H1 (cell line): ENCODE measurements at regions not wholly inside any gene's neighbourhood (a gene's known extent, or its start where the extent isn't known, plus 50 kb on each side); places are given as distances from the start of the nearest gene placed in this dataset.

Source experiments
- CTCF ChIA-PET: fragments of 300-600 bp; sonication (Branson Sonifier 250); formaldehyde crosslinking; loops from one replicate; lab custom pipeline; 2021; ENCODE audit not compliant: partially characterized antibody; lab: Charles Lee
- POLR2A ChIA-PET: fragments of 300-600 bp; sonication (Branson Sonifier 250); formaldehyde crosslinking; loops from one replicate; lab custom pipeline; 2021; ENCODE audit warnings: inconsistent platforms; ENCODE audit not compliant: partially characterized antibody; lab: Charles Lee
- DNase-seq, 2 experiments: peaks; one replicate each; pipeline versions ENCODE4 v3.0.0 to v3.0.0-alpha.2; 2010 to 2022; ENCODE audit warnings: low spot score in 2 of 2, low read depth in 1 of 2, mixed read lengths in 1 of 2
- FAIRE-seq: peaks from 2 replicates; lab custom pipeline; 2011; peaks lifted over from hg19 to GRCh38; lab: Jason Lieb, UNC
- H2AFZ ChIP-seq: 2 replicates; pipeline ENCODE4 v1.8.1; 2012; ENCODE audit warnings: low read length, inconsistent platforms
- H2AK5ac ChIP-seq: 2 replicates; pipeline ENCODE4 v1.6.1; 2013; ENCODE audit warnings: low read depth, low read length
- H2BK120ac ChIP-seq: replicated peaks from 2 replicates; pipeline ENCODE3; 2013; ENCODE audit warnings: low read depth, low read length, inconsistent platforms
- H2BK12ac ChIP-seq: 2 replicates; pipeline ENCODE4 v1.6.1; 2013; ENCODE audit warnings: low read depth, low read length
- H2BK15ac ChIP-seq: 2 replicates; pipeline ENCODE4 v1.6.1; 2013; ENCODE audit warnings: low read length
- H2BK20ac ChIP-seq: 2 replicates; pipeline ENCODE4 v1.6.1; 2013; ENCODE audit warnings: low read length
- H2BK5ac ChIP-seq: 2 replicates; pipeline ENCODE4 v1.6.1; 2013; ENCODE audit warnings: low read depth, low read length
- H3K14ac ChIP-seq: 2 replicates; pipeline ENCODE4 v1.6.1; 2013; ENCODE audit warnings: inconsistent platforms; ENCODE audit not compliant: insufficient read length
- H3K18ac ChIP-seq: 2 replicates; pipeline ENCODE4 v1.6.1; 2013; ENCODE audit warnings: low read length; ENCODE audit errors: extremely low read depth
- H3K23ac ChIP-seq: 2 replicates; pipeline ENCODE4 v1.6.1; 2013; ENCODE audit warnings: inconsistent platforms; ENCODE audit not compliant: insufficient read length
- H3K23me2 ChIP-seq: 2 replicates; pipeline ENCODE4 v1.6.1; 2013; ENCODE audit warnings: low read depth, low read length
- H3K27ac ChIP-seq: 2 replicates; pipeline ENCODE4 v1.6.1; 2011; ENCODE audit warnings: low read depth, low read length, inconsistent platforms
- H3K27me3 ChIP-seq, 4 experiments: replicated peaks in 1 of 4; 1 replicate in 1 of 4; 2 replicates in 3 of 4; pipeline versions ENCODE4 v1.6.1 to v1.8.1; 2011 to 2013; ENCODE audit warnings: low read length in 3 of 4, mild to moderate bottlenecking in 3 of 4, inconsistent platforms in 2 of 4, mixed read lengths in 2 of 4, moderate library complexity in 1 of 4; ENCODE audit not compliant: control insufficient read depth in 3 of 4, insufficient read depth in 3 of 4; ENCODE audit errors: extremely low read depth in 1 of 4
- H3K36me3 ChIP-seq, 4 experiments: 2 replicates each; pipeline versions ENCODE4 v1.6.1 to v1.8.1; 2011 to 2013; ENCODE audit warnings: mild to moderate bottlenecking in 4 of 4, low read length in 3 of 4, moderate library complexity in 2 of 4, control low read depth in 1 of 4, inconsistent platforms in 1 of 4; ENCODE audit not compliant: insufficient read depth in 4 of 4, control insufficient read depth in 2 of 4
- H3K4ac ChIP-seq: replicated peaks from 2 replicates; pipeline ENCODE3; 2013; ENCODE audit warnings: low read length, low read depth, mixed read lengths, inconsistent platforms; ENCODE audit not compliant: insufficient read length
- H3K4me1 ChIP-seq, 4 experiments: replicated peaks in 1 of 4; 1 replicate in 1 of 4; 2 replicates in 3 of 4; pipeline versions ENCODE4 v1.6.1 to v1.8.1; 2011 to 2013; ENCODE audit warnings: low read length in 3 of 4, inconsistent platforms in 2 of 4, mixed read lengths in 1 of 4; ENCODE audit not compliant: insufficient read depth in 4 of 4, control insufficient read depth in 3 of 4
- H3K4me2 ChIP-seq, 2 experiments: 2 replicates each; pipeline versions ENCODE4 v1.6.1 to v1.8.1; 2011 to 2013; ENCODE audit warnings: low read depth in 2 of 2, low read length in 2 of 2, control low read depth in 1 of 2, inconsistent platforms in 1 of 2, mild to moderate bottlenecking in 1 of 2; ENCODE audit not compliant: insufficient read depth in 1 of 2
- H3K4me3 ChIP-seq, 4 experiments: fragments of 200-600, 300-600 bp in 1 of 4; sonication (generic), shearing (Covaris generic), sonication (Bioruptor Twin) in 1 of 4; 2 replicates each; pipeline versions ENCODE4 v1.5.1 to v1.8.1; 2011 to 2016; ENCODE audit warnings: low read length in 4 of 4, low read depth in 3 of 4, control low read depth in 2 of 4, inconsistent platforms in 2 of 4, mild to moderate bottlenecking in 2 of 4, mixed read lengths in 1 of 4, moderate library complexity in 1 of 4; ENCODE audit not compliant: insufficient read depth in 2 of 4; ENCODE audit errors: extremely low read depth in 1 of 4
- H3K56ac ChIP-seq: replicated peaks from 2 replicates; pipeline ENCODE3; 2013; ENCODE audit warnings: low read depth, mild to moderate bottlenecking, mixed read lengths, low read length, inconsistent platforms; ENCODE audit not compliant: insufficient read length
- H3K79me1 ChIP-seq: 2 replicates; pipeline ENCODE4 v1.6.1; 2013; ENCODE audit warnings: low read depth, low read length, control low read depth
- H3K79me2 ChIP-seq, 2 experiments: 2 replicates each; pipeline versions ENCODE4 v1.6.1 to v1.8.1; 2012 to 2013; ENCODE audit warnings: low read length in 2 of 2, mild to moderate bottlenecking in 2 of 2, inconsistent platforms in 1 of 2; ENCODE audit not compliant: insufficient read depth in 2 of 2, control insufficient read depth in 1 of 2
- H3K9ac ChIP-seq, 4 experiments: replicated peaks in 1 of 4; 1 replicate in 1 of 4; 2 replicates in 3 of 4; pipeline versions ENCODE4 v1.6.1 to v1.8.1; 2011 to 2013; ENCODE audit warnings: low read depth in 3 of 4, low read length in 3 of 4, control low read depth in 2 of 4, mild to moderate bottlenecking in 2 of 4, moderate library complexity in 2 of 4, inconsistent platforms in 1 of 4; ENCODE audit errors: extremely low read depth in 1 of 4
- H3K9me3 ChIP-seq, 2 experiments: 2 replicates each; pipeline versions ENCODE4 v1.6.1 to v1.8.1; 2012 to 2013; ENCODE audit warnings: mild to moderate bottlenecking in 2 of 2, moderate library complexity in 2 of 2, control low read depth in 1 of 2, inconsistent platforms in 1 of 2, low read depth in 1 of 2, low read length in 1 of 2, mixed read lengths in 1 of 2; ENCODE audit not compliant: insufficient read depth in 2 of 2
- H4K20me1 ChIP-seq, 2 experiments: replicated peaks in 1 of 2; 2 replicates each; pipeline versions ENCODE3 to v1.8.1; 2011 to 2013; ENCODE audit warnings: inconsistent platforms in 2 of 2, low read length in 2 of 2, mild to moderate bottlenecking in 1 of 2; ENCODE audit not compliant: insufficient read depth in 2 of 2, control insufficient read depth in 1 of 2
- H4K5ac ChIP-seq: 2 replicates; pipeline ENCODE4 v1.6.1; 2013; ENCODE audit warnings: low read length, low read depth, mixed read lengths, inconsistent platforms; ENCODE audit not compliant: insufficient read length
- H4K8ac ChIP-seq: 2 replicates; pipeline ENCODE4 v1.8.0; 2013; ENCODE audit warnings: mild to moderate bottlenecking, moderate library complexity, low read length, inconsistent platforms; ENCODE audit not compliant: insufficient read depth; ENCODE audit errors: extremely low read depth
- H4K91ac ChIP-seq: replicated peaks from 2 replicates; pipeline ENCODE3; 2013; ENCODE audit warnings: low read length, mixed read lengths, inconsistent platforms; ENCODE audit not compliant: insufficient read length
- CTBP2 ChIP-seq: IDR thresholded peaks from 2 replicates; pipeline ENCODE4 v1.7.0; 2011; ENCODE audit warnings: borderline replicate concordance, mild to moderate bottlenecking, moderate library complexity, mixed read lengths, low read length; ENCODE audit not compliant: insufficient read depth, insufficient read length
- EZH2 ChIP-seq: fragments of 200-600 bp; sonication (generic); IDR thresholded peaks from 2 replicates; pipeline ENCODE4 v1.7.1; 2012; ENCODE audit warnings: low read depth, mild to moderate bottlenecking, moderate library complexity, low read length, inconsistent platforms; ENCODE audit not compliant: severe bottlenecking
- SAP30 ChIP-seq: fragments of 300-600 bp; sonication (generic); IDR thresholded peaks from 2 replicates; pipeline ENCODE4 v1.7.1; 2012; ENCODE audit warnings: low read length, moderate library complexity, mild to moderate bottlenecking, inconsistent platforms; ENCODE audit not compliant: insufficient read depth, insufficient replicate concordance
- TEAD4 ChIP-seq: IDR thresholded peaks from 2 replicates; pipeline ENCODE4 v1.6.1; 2012; ENCODE audit warnings: low read depth, low read length, inconsistent platforms, mixed read lengths
- WGBS, 2 experiments: shearing (Covaris generic) in 1 of 2; methylation state at CpG; one replicate each; pipeline versions ENCODE4 v1.1.6 to v1.1.7; 2013 to 2015; ENCODE audit warnings: low lambda C conversion rate in 2 of 2, mixed read lengths in 2 of 2, inconsistent platforms in 1 of 2, low coverage in 1 of 2, missing lambda C conversion rate in 1 of 2; ENCODE audit not compliant: insufficient replicate concordance in 2 of 2, insufficient coverage in 1 of 2, insufficient read length in 1 of 2; ENCODE audit errors: extremely low coverage in 1 of 2, missing lambda C conversion rate in 1 of 2; 5-methylcytosine and 5-hydroxymethylcytosine counted together

DNA sequence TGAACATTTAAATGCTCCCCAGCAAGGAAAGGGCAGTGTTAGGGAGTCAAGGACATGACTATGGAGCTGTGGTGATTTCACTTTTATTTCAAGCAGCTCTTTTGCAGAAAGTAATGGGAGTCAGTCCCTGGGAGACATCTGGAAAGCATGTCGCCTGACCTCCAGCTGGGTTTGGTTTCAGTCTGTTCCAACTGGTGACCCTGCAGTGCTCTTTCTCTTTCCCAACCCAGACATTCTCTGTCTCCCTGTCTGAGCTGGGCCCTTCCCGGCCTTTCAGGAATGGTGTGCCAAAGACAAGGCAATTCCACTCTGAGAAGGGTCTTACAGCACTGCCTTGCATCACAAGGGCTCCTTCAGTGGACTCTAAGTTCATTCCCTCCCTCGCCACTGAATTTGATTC is 323.2 kb downstream of the OSR1 start:
- Histone ChIP-seq H2BK15ac (no peak overlapping the region), H3K36me3 (no peaks in the 10 kb centered on the region), H3K4ac (no peak overlapping the region), H3K4me1 (no peaks in the 10 kb centered on the region), H2AK5ac (no peak overlapping the region), H2BK5ac (no peak overlapping the region), H3K18ac (no peak overlapping the region), H3K9ac (no peak overlapping the region), H3K56ac (no peak overlapping the region), H4K8ac (no peak overlapping the region), H2BK12ac (no peak overlapping the region), H3K79me2 (no peaks in the 10 kb centered on the region), H3K23ac (no peak overlapping the region), H3K27me3 (peaks cover 0 to 1% (median 0%) of the 10 kb centered on the region in 4 experiments; a peak in 1 of 7 replicates), H3K14ac (no peak overlapping the region), H2BK120ac (no peak overlapping the region), H4K20me1 (no peaks in the 10 kb centered on the region), H2BK20ac (no peak overlapping the region), H4K5ac (no peak overlapping the region), H3K23me2 (no peaks in the 10 kb centered on the region), H4K91ac (no peak overlapping the region), H3K27ac (no peak overlapping the region), H3K79me1 (no peaks in the 10 kb centered on the region), H3K4me2 (no peak overlapping the region), H2AFZ (no peak overlapping the region), H3K4me3 (no peak overlapping the region), H3K9me3 (no peaks in the 10 kb centered on the region)
- FAIRE-seq (no peak), DNase-seq (no peak)
- POLR2A ChIA-PET, result no interaction called here
- CTCF ChIA-PET, result interaction anchor here (0.8 kb wide), 1 partner anchor 14 kb away, joined by 4 read pairs; no protein-coding TSS in a partner anchor
- WGBS, 2 experiments, result 92% methylated on average over 3 of the region's 3 CpGs; no CpG with 5 or more reads in 1 of the 2 experiments
- TF ChIP-seq EZH2 (no peak), CTBP2 (no peak), TEAD4 (no peak), SAP30 (no peak)
